ENCODE measurements at regions not wholly inside any gene's neighbourhood (a gene's known extent, or its start where the extent isn't known, plus 50 kb on each side); places are given as distances from the start of the nearest gene placed in this dataset.

GRCh38 chr7:31444196-31444595 lies 69.7 kb upstream of the ITPRID1 start:
- TF ChIP-seq, protein P1, sequence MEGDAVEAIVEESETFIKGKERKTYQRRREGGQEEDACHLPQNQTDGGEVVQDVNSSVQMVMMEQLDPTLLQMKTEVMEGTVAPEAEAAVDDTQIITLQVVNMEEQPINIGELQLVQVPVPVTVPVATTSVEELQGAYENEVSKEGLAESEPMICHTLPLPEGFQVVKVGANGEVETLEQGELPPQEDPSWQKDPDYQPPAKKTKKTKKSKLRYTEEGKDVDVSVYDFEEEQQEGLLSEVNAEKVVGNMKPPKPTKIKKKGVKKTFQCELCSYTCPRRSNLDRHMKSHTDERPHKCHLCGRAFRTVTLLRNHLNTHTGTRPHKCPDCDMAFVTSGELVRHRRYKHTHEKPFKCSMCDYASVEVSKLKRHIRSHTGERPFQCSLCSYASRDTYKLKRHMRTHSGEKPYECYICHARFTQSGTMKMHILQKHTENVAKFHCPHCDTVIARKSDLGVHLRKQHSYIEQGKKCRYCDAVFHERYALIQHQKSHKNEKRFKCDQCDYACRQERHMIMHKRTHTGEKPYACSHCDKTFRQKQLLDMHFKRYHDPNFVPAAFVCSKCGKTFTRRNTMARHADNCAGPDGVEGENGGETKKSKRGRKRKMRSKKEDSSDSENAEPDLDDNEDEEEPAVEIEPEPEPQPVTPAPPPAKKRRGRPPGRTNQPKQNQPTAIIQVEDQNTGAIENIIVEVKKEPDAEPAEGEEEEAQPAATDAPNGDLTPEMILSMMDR (IDR thresholded peaks at IDR 0.05; ENCODE audit: low read length) = no peak
- no peak for TF ChIP-seq EZH2 (IDR thresholded peaks at IDR 0.05; ENCODE audit: borderline replicate concordance, low read length)
